Suppressor macrophage treated with lipopolysaccharide for 1 hour (primary cell): ENCODE measurements at regions not wholly inside any gene's neighbourhood (a gene's known extent, or its start where the extent isn't known, plus 50 kb on each side); places are given as distances from the start of the nearest gene placed in this dataset.

Experiments used
- DNase-seq, 3 donors: peaks; one replicate each; pipeline ENCODE4 v3.0.0-alpha.2; 2020 to 2022

- DNase-seq = peak; percentile 38 to 46 (median 44)
Observed at GRCh38 chr4:137733174-137734141, 201.2 kb upstream of the PCDH18 start.

GRCh38 chr4:137722910-137723309, 190.6 kb upstream of the PCDH18 start:
- DNase-seq = no peak

GRCh38 chr4:137711502-137711901, 179.2 kb upstream of the PCDH18 start:
- DNase-seq = no peak

- DNase-seq = no peak
Observed at GRCh38 chr4:137707626-137708025, 175.3 kb upstream of the PCDH18 start.

- DNase-seq = no peak
Observed at GRCh38 chr4:137707102-137707620, 174.9 kb upstream of the PCDH18 start.

- peak; percentile 64 to 82 (median 77) for DNase-seq
Observed at GRCh38 chr4:137705171-137705783, 173.0 kb upstream of the PCDH18 start.

- no peak for DNase-seq
Observed at GRCh38 chr4:137703195-137703594, 170.9 kb upstream of the PCDH18 start.

GRCh38 chr4:137702512-137702911, 170.2 kb upstream of the PCDH18 start:
- no peak for DNase-seq

GRCh38 chr4:137701401-137701800, 169.1 kb upstream of the PCDH18 start:
- DNase-seq = peak; percentile 52 to 79 (median 69)

- DNase-seq = peak; percentile 72 to 89 (median 82)
Observed at GRCh38 chr4:137700751-137701150, 168.5 kb upstream of the PCDH18 start.

- no peak for DNase-seq
Observed at GRCh38 chr4:137700072-137700471, 167.8 kb upstream of the PCDH18 start.

GRCh38 chr4:137694138-137694537, 161.8 kb upstream of the PCDH18 start:
- no peak for DNase-seq

- DNase-seq = no peak
Observed at GRCh38 chr4:137693641-137694040, 161.3 kb upstream of the PCDH18 start.

- DNase-seq = no peak
Observed at GRCh38 chr4:137692205-137692604, 159.9 kb upstream of the PCDH18 start.

GRCh38 chr4:137688651-137689050, 156.4 kb upstream of the PCDH18 start:
- no peak for DNase-seq

- no peak for DNase-seq
Observed at GRCh38 chr4:137685357-137685756, 153.1 kb upstream of the PCDH18 start.

- no peak for DNase-seq
Observed at GRCh38 chr4:137681081-137681480, 148.8 kb upstream of the PCDH18 start.

- DNase-seq = peak in 2 of 3 donors; percentile 44 to 46
Observed at GRCh38 chr4:137678796-137679195, 146.5 kb upstream of the PCDH18 start.

- no peak for DNase-seq
Observed at GRCh38 chr4:137677863-137678262, 145.6 kb upstream of the PCDH18 start.

- no peak for DNase-seq
Observed at GRCh38 chr4:137676357-137676998, 144.2 kb upstream of the PCDH18 start.

- DNase-seq = no peak
Observed at GRCh38 chr4:137674066-137674465, 141.8 kb upstream of the PCDH18 start.

- DNase-seq = no peak
Observed at GRCh38 chr4:137668885-137669545, 136.7 kb upstream of the PCDH18 start.

- DNase-seq = peak in 1 of 3 donors; percentile 14
Observed at GRCh38 chr4:137664416-137664815, 132.1 kb upstream of the PCDH18 start.
